NCI-H2081 treated with DMSO at 0.1 percent for 48 hours (cell line): ENCODE measurements at regions not wholly inside any gene's neighbourhood (a gene's known extent, or its start where the extent isn't known, plus 50 kb on each side); places are given as distances from the start of the nearest gene placed in this dataset.

ENCODE experiments used
- DNase-seq: peaks from one replicate; lab custom pipeline; 2025; lab: John Stamatoyannopoulos, UW

GRCh38 chr3:43894176-43895049 is 203.7 kb downstream of the ABHD5 start:
- DNase-seq, result no peak

- peak; percentile 43 for DNase-seq
Observed at GRCh38 chr3:43895573-43895972, 204.8 kb downstream of the ABHD5 start.

DNA sequence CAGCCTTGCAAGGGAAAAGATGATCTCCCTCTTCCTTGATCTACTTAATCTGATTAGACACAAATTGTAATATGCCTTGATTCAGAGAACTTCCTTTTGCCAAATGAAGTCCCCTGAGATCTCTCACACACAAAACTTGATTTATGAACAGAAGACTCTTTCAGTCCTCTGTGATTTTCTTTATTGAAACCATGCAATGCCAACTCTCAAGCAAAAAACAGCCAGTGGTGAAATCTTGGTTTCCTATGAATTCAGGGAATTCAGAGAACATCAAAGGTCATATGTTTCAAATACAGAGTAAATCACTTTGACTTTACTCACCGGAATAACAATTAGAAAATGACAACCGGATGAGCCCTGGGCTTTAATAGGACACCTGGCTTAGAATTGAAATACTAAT is 211.7 kb downstream of the ABHD5 start:
- DNase-seq, result no peak

- no peak for DNase-seq
Observed at GRCh38 chr3:43905157-43905556, 214.4 kb downstream of the ABHD5 start.

GRCh38 chr3:43906849-43907507 is 216.2 kb downstream of the ABHD5 start:
- DNase-seq, result no peak

DNA sequence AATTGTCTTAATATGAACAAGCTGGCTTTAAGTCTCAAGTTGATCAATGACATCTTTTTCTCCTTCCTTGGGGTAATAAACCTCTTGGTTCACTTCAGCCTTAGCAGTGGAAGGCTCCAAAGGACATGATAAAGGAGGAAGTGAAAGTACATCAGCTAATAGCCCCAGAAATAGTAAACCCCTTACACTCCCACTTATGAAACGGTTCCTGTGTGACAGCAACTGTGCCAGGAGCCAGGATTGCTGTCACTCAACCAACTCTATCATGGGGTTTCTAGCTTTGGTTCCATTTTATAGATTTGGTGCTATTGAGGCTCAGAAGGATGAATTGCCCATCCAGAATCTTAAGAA is 216.7 kb downstream of the ABHD5 start:
- DNase-seq, result no peak

- DNase-seq, result no peak
Observed at GRCh38 chr3:43908456-43908855, 217.7 kb downstream of the ABHD5 start.

- no peak for DNase-seq
Observed at GRCh38 chr3:43909149-43909548, 218.4 kb downstream of the ABHD5 start.

GRCh38 chr3:43910750-43911149 is 220.0 kb downstream of the ABHD5 start:
- DNase-seq, result no peak

DNA sequence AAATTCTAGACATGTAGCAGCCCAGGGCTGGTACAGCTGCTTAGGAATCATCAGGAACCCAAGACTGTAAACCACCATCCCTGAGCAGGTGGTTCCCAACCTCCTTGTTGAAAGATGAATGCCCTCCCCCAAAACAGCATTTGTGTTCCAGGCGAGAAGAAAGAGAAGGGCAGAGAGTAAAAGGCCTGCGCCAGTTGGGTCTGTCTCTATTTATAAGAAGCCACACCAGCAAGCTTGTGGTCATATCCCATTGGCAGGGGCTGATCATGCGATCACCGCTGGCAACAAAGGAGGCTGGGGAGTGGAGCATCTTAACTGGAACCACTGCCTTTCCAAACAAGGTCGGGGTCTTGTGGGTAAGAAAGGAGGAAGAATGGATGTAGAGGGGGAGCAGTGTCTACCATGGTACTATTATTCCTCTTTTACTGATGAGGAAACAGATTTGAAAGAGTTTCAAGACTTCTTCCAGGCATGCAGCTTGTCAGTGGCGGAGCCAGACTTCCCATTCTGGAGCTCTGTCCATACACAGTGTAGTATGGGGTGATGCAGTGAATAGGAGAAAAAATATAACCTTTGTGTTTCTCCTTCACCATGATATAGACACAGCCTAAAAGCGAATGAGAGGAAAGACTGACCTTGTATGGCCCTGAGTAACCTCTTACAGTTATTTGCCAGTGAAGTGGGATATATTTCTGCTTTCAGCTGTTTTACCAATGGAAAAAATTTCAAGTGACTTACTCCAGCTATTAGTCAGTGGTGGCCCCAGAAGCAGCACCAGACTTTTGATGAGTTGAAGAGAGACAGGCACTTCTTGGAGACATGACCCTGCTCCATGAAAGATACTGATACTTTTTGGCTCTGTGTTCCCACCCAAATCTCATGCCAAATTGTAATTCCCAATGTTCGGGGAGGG is 222.6 kb downstream of the ABHD5 start:
- no peak for DNase-seq

DNA sequence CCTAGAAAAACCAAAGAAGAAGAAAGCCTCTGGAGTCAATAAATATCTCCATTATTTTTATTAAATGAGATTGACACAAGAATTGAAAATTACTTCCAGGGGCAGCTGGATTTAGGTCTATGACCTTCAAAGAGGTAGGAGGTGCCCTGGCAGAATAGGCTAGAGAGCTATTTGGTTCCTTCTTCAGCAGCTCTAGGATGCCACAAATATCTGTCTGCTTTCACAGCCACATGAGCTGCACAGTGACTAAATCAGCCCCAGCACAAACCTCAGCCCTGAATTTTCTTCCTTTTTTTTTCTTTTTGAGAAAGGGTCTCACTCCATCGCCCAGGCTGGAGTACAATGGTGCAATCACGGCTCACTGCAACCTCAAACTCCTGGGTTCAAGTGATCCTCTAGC is 223.5 kb downstream of the ABHD5 start:
- DNase-seq, result no peak

DNA sequence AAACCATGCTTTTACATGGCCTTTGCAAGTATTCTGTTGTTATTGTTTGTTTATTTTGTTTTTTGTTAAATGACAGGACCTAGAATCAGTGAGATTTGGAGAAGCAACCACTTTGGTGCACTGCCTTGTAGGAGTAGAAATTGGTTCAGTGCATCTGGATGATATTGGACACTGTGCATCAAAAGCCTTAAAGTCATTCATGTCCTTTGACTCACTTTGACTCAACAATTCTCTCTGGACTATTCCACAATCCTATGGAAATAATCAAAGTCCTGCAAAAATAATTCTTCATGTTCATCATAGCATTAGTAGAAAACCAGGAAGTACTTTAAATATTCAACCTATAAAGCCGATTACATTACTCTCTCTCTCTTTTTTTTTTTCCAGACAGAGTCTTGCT is 224.8 kb downstream of the ABHD5 start:
- no peak for DNase-seq

GRCh38 chr3:43917361-43917760 is 226.6 kb downstream of the ABHD5 start:
- DNase-seq, result no peak

DNA sequence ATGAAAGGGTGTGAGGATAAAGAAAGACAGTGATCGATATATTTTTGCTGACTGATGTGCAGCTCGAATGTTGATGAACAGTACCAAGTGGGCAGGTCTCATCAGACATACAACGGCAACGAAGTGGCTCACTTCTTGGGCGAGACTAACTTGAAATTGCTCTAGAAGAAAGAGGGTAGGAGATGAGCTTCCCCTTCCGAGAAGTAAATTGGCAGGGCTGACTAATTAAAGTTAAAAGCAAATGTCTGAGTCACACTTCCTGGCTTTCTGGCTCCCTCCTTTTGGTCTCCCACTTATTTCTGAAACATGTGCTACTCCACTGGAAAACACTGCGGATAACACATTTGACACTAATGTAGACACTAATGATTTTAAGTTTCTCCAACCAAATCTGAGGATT is 228.3 kb downstream of the ABHD5 start:
- DNase-seq, result no peak

DNA sequence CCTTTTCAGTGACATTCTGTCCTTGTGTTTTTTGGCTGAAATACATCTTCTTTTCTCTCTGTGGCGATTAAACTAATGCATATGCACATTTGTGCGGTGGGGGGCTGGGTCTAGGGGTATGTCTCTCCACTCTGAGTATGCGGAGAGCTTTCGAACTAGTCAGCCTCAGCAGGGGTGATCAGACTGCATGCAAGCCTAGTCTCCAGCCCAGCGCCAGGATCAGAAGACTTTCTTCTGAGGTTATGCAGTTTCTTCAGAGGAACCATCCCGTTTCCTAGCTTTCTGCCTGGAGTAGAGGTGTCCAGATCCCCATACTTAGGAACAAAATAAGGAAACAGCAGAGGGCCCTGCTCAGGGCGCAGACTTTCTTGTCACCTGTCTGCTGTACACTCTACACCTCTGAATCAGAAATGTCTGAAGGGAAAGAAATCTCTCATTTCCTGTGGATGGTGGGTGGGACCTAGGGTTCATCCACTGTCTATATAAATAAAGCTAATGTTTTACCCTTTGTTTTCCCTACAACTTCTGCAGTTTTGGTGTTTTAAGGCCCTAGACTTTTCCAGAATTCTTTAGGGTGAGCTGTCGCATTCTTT is 230.4 kb downstream of the ABHD5 start:
- DNase-seq, result no peak

- no peak for DNase-seq
Observed at GRCh38 chr3:43922374-43922773, 231.6 kb downstream of the ABHD5 start.

DNA sequence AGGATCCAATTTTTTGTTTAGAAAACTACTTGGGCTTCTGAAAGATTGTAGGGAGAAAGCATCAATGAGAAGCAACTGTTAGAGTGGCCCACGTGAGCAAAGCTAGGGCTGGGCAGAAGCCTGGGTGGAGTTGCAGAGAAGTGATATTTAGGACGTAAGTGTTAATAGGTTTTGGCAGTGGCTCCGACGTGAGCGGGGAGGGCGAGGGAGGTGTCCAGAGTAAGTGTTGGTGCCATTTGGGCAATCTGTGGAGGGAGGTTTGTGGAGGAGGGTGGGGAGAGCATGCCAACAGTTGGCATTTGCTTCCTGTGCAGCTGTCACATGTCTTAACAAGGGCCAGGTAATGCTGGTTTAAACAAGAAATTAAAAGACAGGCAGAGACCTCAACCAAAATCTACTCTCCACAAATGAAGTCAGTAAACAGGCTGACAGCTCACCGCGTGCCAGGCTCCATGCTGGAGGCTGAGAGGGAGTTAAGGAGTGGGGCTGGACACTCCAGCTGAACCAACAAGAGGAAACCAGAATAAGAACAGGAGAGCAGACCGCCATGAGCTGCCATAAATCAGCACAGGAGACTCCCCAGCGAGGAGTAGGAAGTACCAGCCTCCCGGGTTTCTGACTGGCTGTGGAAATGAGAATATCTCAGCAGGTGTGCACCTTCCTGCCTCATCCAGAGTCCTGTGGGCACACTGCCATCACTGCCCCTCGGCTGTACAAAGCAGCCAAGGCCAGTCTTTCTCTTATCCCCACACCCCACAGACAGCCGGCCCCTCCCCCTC is 232.6 kb downstream of the ABHD5 start:
- DNase-seq, result peak; percentile 76

DNA sequence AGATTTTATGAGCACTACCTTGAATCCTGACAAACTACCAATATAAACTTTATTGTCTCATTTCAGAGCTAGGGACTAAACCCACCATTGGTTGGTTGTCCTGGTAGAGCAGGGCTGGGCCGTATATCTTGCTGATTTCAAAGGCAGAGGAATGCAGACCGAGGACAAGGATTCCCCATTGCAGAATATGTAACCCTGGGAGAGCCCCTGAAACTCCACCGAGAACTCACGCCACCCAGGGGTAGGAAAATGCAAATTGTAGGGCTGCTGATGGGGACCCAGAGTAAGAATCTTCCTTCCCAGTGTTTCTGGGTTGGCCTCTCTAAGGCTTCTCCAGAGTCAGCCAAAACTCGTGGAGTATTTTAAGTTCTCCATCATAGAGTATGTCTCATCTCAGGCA is 235.3 kb downstream of the ABHD5 start:
- no peak for DNase-seq

- DNase-seq, result no peak
Observed at GRCh38 chr3:43932921-43933320, 242.2 kb downstream of the ABHD5 start.

GRCh38 chr3:43948013-43948412 is 257.3 kb downstream of the ABHD5 start:
- no peak for DNase-seq

DNA sequence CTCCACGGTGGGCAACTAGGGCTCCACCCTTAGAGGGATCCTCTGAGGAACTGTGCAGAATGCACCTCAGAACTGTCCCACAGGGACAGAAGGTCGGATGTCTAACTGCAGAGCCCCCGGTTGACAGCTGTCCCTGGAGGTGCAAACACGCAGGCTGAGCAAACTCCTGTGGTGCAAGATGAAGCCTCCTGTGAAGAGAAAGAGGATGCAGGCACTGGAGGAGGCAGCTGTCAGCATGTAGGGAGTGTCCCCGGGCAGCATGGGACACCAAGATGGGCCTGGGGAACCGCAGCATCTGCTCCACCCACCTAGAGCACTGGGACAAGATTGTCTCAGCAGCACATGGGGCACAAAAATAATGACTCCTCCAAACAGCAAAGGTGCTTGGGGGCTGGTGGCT is 258.9 kb downstream of the ABHD5 start:
- DNase-seq, result no peak
